Panc1 (cell line): ENCODE measurements at regions not wholly inside any gene's neighbourhood (a gene's known extent, or its start where the extent isn't known, plus 50 kb on each side); places are given as distances from the start of the nearest gene placed in this dataset.

Experiments
- ATAC-seq: fragments of 200-7000 bp; cut with Tn5 transposase; 2 replicates; pipeline ENCODE4 v1.9.1; 2020; ENCODE audit warnings: mild to moderate bottlenecking, moderate library complexity
- BruUV-seq: library from RNA; stranded (reverse); fragments of 400-500 nt; replicated peaks from 2 replicates; lab custom pipeline; 2021; lab: Mats Ljungman, UMichigan
- CTCF ChIA-PET: fragments of 300-600 bp; sonication (Branson Sonifier 250); formaldehyde crosslinking; loops from one replicate; lab custom pipeline; 2022; ENCODE audit warnings: antibody characterized with exemption; lab: Charles Lee
- POLR2A ChIA-PET: fragments of 300-600 bp; sonication (Branson Sonifier 250); formaldehyde crosslinking; loops from one replicate; lab custom pipeline; 2022; ENCODE audit warnings: antibody characterized with exemption; lab: Charles Lee
- DNase-seq: peaks from one replicate; pipeline ENCODE4 v3.0.0-alpha.2; 2010; ENCODE audit warnings: low read depth, low spot score
- H3K27ac ChIP-seq: 2 replicates; pipeline ENCODE4 v1.5.1; 2011; ENCODE audit warnings: mild to moderate bottlenecking, low read length, inconsistent platforms
- H3K27me3 ChIP-seq: fragments of 200-500 bp; sonication (Bioruptor generic); 2 replicates; pipeline ENCODE4 v1.6.0; 2014; ENCODE audit warnings: low read length, inconsistent platforms; ENCODE audit not compliant: control insufficient read depth, insufficient read depth
- H3K36me3 ChIP-seq: fragments of 200-500 bp; sonication (Bioruptor generic); 2 replicates; pipeline ENCODE4 v1.5.1; 2014; ENCODE audit warnings: inconsistent platforms, mild to moderate bottlenecking, low read length, moderate library complexity; ENCODE audit not compliant: control insufficient read depth, insufficient read depth
- H3K4me1 ChIP-seq: 2 replicates; pipeline ENCODE4 v1.5.1; 2011; ENCODE audit warnings: inconsistent platforms, mild to moderate bottlenecking, low read length, moderate library complexity; ENCODE audit not compliant: control insufficient read depth, insufficient read depth
- H3K4me3 ChIP-seq, 2 experiments: 2 replicates each; pipeline ENCODE4 v1.5.1; 2011 to 2012; ENCODE audit warnings: low read depth in 2 of 2, low read length in 2 of 2, mild to moderate bottlenecking in 2 of 2, inconsistent platforms in 1 of 2, moderate library complexity in 1 of 2
- H3K9me3 ChIP-seq: fragments of 200-500 bp; sonication (Bioruptor generic); 2 replicates; pipeline ENCODE4 v1.5.1; 2014; ENCODE audit warnings: low read depth, mild to moderate bottlenecking, inconsistent platforms, low read length, moderate library complexity; ENCODE audit not compliant: control insufficient read depth, insufficient read depth
- CTCF ChIP-seq: fragments of 450-650 bp; IDR thresholded peaks from 2 replicates; pipeline ENCODE4 v1.5.1; 2017; ENCODE audit warnings: mild to moderate bottlenecking
- POLR2AphosphoS5 ChIP-seq: IDR thresholded peaks from 2 replicates; pipeline ENCODE4 v1.6.1; 2012; ENCODE audit warnings: mild to moderate bottlenecking, low read depth, low read length, moderate library complexity
- REST ChIP-seq, 2 experiments: IDR thresholded peaks; 2 replicates each; pipeline ENCODE4 v1.6.1; 2011 to 2012; ENCODE audit warnings: low read depth in 2 of 2, control low read depth in 1 of 2, low read length in 1 of 2, mild to moderate bottlenecking in 1 of 2, moderate library complexity in 1 of 2; ENCODE audit not compliant: insufficient read depth in 1 of 2
- SIN3A ChIP-seq: IDR thresholded peaks from 2 replicates; pipeline ENCODE4 v1.6.1; 2012; ENCODE audit warnings: low read depth, mild to moderate bottlenecking, low read length, moderate library complexity, borderline replicate concordance; ENCODE audit not compliant: insufficient read depth
- TCF7L2 ChIP-seq: IDR thresholded peaks from 2 replicates; pipeline ENCODE4 v1.6.1; 2011; ENCODE audit warnings: mild to moderate bottlenecking, low read depth, low read length, inconsistent platforms
- in situ Hi-C: cut with HindIII; loops from 2 replicates; pipeline ENCODE4 v1.10.0; 2016; ENCODE audit warnings: low sequenced_read_pairs, low pct_unique_long_range_greater_than_20kb
- intact Hi-C: fragments of 100-400 bp; cut with micrococcal nuclease; formaldehyde crosslinking; loops from one replicate; pipeline ENCODE4 v1.10.0; 2022; ENCODE audit not compliant: unreplicated experiment

GRCh38 chr9:74334271-74334670 lies 162.9 kb upstream of the RORB start:
- ChIA-PET CTCF (no interaction called here), POLR2A (no interaction called here)
- intact Hi-C loops, result no loop called here
- H3K27ac ChIP-seq, result no peak overlapping the region
- in situ Hi-C loops, result no loop called here
- DNase-seq (no peak), ATAC-seq (no peak)
- no peaks in the 10 kb centered on the region for H3K27me3 ChIP-seq
- no peak overlapping the region for H3K4me3 ChIP-seq
- no peaks in the 10 kb centered on the region for H3K36me3 ChIP-seq
- no TSS peak for BruUV-seq
- no peaks in the 10 kb centered on the region for H3K9me3 ChIP-seq
- TF ChIP-seq REST (IDR thresholded peaks at IDR 0.05; ENCODE audit: insufficient read depth in 1 of 2, low read depth in 2 of 2, low read length in 1 of 2) (no peak), TCF7L2 (no peak), CTCF (no peak), SIN3A (no peak), POLR2AphosphoS5 (no peak)
- no peaks in the 10 kb centered on the region for H3K4me1 ChIP-seq

GRCh38 chr9:74336161-74336560 lies 161.0 kb upstream of the RORB start:
- ChIA-PET POLR2A (no interaction called here), CTCF (no interaction called here)
- DNase-seq (no peak), ATAC-seq (no peak)
- Histone ChIP-seq H3K9me3 (no peaks in the 10 kb centered on the region), H3K4me1 (no peaks in the 10 kb centered on the region), H3K36me3 (no peaks in the 10 kb centered on the region), H3K4me3 (no peak overlapping the region), H3K27ac (no peak overlapping the region), H3K27me3 (no peaks in the 10 kb centered on the region)
- in situ Hi-C loops (no loop called here), intact Hi-C loops (no loop called here)
- no TSS peak for BruUV-seq
- no peak for TF ChIP-seq SIN3A
- no peak for TF ChIP-seq POLR2AphosphoS5
- TF ChIP-seq CTCF, result no peak
- no peak for TF ChIP-seq REST (IDR thresholded peaks at IDR 0.05; ENCODE audit: insufficient read depth in 1 of 2, low read depth in 2 of 2, low read length in 1 of 2)
- no peak for TF ChIP-seq TCF7L2
